AG09319 (cell line): ENCODE measurements at regions not wholly inside any gene's neighbourhood (a gene's known extent, or its start where the extent isn't known, plus 50 kb on each side); places are given as distances from the start of the nearest gene placed in this dataset.
"Not testable (repeated sequence)": the region's sequence is repeated elsewhere in the genome, so short reads cannot be mapped to it uniquely, and the experiment has no call there.

Experiments
- DNase-seq: peaks from one replicate; pipeline ENCODE4 v3.0.0-alpha.2; 2010; ENCODE audit warnings: low read depth; ENCODE audit errors: extremely low read depth
- CTCF ChIP-seq: IDR thresholded peaks from 2 replicates; pipeline ENCODE4 v1.5.1; 2011; ENCODE audit warnings: low read depth, mild to moderate bottlenecking, inconsistent platforms, low read length, moderate library complexity

DNA sequence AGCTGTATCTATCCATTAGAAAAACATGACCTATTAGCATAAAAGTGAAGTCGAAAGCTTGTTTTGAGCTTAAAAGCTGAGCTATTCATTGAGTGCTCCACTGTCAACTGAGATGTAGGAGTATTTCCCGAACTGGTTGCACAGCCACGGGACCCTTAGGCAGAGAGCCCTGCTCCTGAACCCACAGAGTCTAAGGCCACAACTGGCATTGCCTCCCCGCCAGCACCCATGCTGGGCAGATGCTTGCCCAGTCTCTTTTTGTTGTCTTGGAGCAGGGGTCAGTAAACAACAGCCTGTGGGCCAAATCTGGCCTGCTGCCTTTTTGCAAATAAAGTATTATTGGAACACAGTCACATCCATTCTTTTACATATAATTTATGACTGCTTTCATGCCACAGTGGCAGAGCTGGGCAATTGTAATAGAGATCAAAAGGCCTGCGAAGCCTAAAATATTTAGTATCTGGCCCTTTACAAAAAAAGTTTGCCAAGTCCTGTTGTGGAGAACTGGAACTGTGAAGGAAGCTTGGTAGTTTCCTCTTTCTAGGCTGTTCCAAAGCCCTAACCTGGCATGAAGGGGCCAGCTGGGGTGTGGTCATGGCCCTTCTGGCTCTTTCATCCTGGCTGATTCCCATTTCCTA lies 58.4 kb upstream of the WAPL start:
- DNase-seq: no peak
- TF ChIP-seq CTCF: no peak

DNA sequence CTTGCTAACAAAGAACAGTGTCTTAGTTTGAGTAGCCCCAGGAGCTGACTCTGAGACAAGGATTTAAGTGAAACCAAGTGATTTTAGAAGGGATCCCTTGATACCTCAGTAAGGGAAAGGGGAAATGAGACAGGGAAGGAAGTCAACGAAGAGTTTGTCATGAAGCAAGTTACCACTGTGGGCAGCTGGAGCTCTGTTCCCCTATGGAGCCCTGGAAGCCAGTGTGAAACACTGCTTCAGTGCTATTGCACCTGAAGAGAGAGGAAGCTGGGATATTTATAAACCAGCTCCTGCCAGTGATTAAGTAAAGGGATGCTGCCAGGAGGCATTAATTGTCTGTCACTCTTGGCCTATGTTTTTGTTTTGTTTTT lies 58.9 kb upstream of the WAPL start:
- no peak for TF ChIP-seq CTCF
- no peak for DNase-seq

GRCh38 chr10:86583983-86584382 lies 62.4 kb upstream of the WAPL start:
- no peak for DNase-seq
- no peak for TF ChIP-seq CTCF

DNA sequence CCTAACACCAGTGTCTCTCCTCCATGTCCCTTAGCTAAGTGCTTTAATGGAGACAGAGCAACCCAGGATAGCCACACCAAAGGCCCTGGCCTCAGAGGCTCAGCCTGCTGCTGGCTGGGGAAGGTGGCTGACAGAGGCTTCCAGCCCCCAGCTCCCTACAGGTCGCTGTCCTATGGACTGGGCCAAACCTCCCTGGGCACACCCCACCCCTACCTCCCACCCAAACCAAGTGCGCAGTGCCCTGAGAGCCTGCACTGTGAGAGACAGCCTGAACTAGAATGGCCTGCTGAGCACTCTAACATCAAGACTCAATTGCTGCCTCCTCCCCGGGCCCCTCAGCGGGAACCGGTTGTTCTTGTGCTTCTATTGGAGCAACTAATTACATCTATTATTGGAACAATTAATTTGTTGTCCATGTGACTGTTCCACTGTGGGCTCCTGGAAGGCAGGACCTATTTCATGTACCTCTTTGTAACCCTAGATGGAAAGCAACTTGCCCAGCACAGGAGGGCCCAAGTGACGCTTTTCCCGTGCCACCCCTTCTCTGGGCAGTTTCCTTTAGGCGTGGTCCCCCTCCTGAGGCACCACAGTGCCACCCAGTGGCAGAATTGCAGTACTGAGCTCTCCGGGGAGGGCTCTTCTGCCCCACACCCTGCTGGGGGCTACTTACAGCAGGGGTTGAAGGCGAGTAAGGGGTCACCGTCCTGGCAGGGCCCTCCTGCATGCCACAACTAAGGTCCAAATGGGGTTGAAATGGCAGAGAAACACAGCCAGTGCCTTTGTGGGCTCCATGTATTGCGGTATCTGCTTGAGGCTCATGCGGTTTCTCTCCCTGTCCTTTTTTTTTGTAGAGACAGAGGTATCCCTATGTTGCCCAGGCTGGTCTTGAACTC lies 63.7 kb upstream of the WAPL start:
- peak; percentile 29 for DNase-seq
- TF ChIP-seq CTCF: peak; percentile 99

GRCh38 chr10:86586516-86586915 lies 64.9 kb upstream of the WAPL start:
- no peak for DNase-seq
- TF ChIP-seq CTCF: no peak

GRCh38 chr10:86588781-86589180 lies 65.6 kb upstream of the OPN4 start:
- not testable (repeated sequence) for DNase-seq

DNA sequence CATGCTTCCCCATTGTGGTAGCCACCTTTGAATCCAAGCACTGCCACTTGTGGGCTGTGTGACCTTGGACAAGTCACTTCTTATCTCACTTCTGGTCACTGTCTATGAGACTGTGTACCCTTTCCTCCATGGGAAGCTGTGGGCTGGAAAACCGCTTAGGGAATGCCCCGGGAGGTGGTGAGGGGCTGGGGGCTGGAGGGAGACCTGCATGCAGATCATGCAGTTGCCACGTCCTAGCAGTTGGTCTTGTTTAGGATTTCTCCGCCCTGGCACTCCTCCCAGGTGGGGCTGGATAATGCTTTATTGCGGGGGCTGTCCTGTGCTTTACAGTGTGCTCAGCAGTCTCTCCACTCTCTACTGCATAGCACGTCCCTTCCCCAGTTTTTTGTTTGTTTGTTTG lies 62.9 kb upstream of the OPN4 start:
- no peak for TF ChIP-seq CTCF
- no peak for DNase-seq
